ENCODE measurements at regions not wholly inside any gene's neighbourhood (a gene's known extent, or its start where the extent isn't known, plus 50 kb on each side); places are given as distances from the start of the nearest gene placed in this dataset.

DNA sequence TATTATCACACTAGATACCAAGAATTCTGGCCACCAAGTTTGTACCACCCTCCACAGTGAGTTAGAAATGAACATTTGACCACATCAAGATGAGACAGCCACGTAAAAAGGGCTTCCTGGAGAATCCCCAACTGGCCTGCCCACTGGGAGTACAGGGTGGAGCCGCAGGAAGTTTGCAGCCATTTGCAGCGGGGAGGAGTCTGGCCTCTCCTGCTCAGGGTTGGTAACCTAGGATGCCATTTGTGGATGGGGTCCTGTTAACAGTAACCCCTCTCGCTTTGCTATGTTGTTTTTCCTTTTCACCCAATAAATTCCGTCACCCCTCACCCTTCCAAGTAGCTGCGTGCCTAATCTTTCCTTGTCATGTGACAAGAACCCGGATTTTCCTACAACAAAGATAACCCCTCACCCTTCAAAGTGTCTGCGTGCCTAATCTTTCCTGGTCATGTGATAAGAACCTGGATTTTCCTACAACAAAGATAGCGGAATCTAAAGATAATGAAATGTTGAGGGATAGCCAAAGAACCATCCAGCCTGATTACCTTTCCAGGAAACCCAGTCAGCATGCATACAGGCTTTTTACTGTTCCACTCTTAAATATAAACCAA is 245.4 kb downstream of the NAF1 start:
- TF ChIP-seq, protein P1, sequence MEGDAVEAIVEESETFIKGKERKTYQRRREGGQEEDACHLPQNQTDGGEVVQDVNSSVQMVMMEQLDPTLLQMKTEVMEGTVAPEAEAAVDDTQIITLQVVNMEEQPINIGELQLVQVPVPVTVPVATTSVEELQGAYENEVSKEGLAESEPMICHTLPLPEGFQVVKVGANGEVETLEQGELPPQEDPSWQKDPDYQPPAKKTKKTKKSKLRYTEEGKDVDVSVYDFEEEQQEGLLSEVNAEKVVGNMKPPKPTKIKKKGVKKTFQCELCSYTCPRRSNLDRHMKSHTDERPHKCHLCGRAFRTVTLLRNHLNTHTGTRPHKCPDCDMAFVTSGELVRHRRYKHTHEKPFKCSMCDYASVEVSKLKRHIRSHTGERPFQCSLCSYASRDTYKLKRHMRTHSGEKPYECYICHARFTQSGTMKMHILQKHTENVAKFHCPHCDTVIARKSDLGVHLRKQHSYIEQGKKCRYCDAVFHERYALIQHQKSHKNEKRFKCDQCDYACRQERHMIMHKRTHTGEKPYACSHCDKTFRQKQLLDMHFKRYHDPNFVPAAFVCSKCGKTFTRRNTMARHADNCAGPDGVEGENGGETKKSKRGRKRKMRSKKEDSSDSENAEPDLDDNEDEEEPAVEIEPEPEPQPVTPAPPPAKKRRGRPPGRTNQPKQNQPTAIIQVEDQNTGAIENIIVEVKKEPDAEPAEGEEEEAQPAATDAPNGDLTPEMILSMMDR (IDR thresholded peaks at IDR 0.05; ENCODE audit: insufficient read depth, low read depth, low read length, missing control alignments) = no peak

DNA sequence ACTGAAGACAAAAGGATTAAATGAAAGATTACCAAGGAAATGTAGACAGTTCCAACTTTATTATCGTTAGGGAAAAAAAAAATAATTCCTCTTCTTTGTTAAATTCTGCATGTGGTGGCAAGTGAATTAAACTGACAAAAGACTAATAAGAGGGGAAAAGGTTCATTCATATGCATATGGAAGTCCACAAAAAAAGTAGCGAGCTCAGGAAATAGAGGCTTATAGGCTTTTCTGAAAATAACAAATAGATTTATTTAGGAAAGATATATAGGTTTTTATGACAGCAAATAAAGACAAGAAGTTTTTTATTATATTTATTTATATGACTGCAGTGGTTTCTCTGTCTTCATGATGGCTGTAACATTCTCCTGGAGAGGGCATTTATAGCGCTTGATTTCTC is 246.0 kb downstream of the NAF1 start:
- H3K4me3 ChIP-seq (ENCODE audit: low read depth, low read length) = no peak overlapping the region
- TF ChIP-seq, protein P1 (IDR thresholded peaks at IDR 0.05; ENCODE audit: insufficient read depth, low read depth, low read length, missing control alignments) = no peak
- DNase-seq (ENCODE audit: low read depth) = no peak

More for the DNA sequence above, 245.4 kb downstream of the NAF1 start:
- DNase-seq (ENCODE audit: low read depth) = no peak
- H3K4me3 ChIP-seq (ENCODE audit: low read depth, low read length) = no peak overlapping the region

DNA sequence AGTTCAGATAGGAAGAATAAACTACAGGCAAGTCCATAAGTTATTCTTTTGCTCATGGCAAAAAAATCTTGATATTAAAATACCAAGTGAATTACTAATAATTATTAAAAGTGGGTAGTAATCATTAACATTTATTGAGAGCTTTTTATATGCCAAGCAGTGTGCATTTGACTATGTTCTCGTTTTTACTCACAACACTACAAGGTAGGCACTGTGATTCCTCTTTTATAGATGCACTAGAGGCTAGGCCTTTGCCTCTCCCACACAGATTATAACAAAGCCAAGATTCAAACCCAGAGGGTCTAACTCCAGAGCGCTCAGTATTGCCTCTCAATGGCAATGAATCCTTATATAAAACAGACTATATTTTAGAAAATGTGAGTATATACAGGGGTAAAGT is 254.2 kb downstream of the NAF1 start:
- TF ChIP-seq, protein P1 (IDR thresholded peaks at IDR 0.05; ENCODE audit: insufficient read depth, low read depth, low read length, missing control alignments) = no peak
- no peak overlapping the region for H3K4me3 ChIP-seq (ENCODE audit: low read depth, low read length)
- no peak for DNase-seq (ENCODE audit: low read depth)

DNA sequence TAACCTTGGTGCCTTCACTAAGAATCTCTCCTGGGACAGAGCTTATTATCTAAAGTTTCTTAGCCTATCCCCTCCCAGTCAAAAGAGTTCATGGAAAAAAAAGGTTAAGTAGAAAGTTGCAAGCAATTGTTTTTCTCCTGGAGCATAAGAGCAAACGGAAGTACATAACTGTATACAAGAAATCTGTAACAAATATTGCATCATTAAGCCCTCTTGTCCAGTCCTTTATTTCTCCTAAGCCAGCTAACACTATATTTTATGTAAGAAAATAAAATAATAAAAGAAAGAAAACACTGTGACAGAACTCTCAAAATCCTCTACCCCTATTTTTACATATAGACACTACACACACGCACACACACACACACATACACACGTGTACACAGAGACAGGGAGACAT is 255.3 kb downstream of the NAF1 start:
- TF ChIP-seq, protein P1 (IDR thresholded peaks at IDR 0.05; ENCODE audit: insufficient read depth, low read depth, low read length, missing control alignments) = no peak
- no peak overlapping the region for H3K4me3 ChIP-seq (ENCODE audit: low read depth, low read length)
- DNase-seq (ENCODE audit: low read depth) = no peak

DNA sequence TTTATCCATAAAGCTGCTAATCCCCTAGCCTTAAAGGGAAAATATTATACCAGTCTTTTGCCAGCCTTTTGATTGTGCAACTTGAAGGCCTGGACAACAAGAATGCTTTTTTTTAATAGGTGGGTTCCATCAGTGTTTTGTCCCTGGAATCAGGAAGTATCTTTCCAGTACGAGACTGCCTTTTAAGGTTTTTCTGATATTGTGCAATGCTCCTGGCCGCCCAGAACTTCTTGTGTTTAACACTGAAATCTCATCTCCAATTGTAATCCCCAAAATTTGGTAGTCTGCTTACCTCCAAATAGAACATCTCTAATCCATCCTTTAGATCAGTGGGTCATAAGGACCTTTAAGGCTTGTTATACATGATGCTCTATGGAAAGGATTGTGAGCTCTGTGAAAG is 256.7 kb downstream of the NAF1 start:
- DNase-seq (ENCODE audit: low read depth) = no peak
- TF ChIP-seq, protein P1 (IDR thresholded peaks at IDR 0.05; ENCODE audit: insufficient read depth, low read depth, low read length, missing control alignments) = no peak
- H3K4me3 ChIP-seq (ENCODE audit: low read depth, low read length) = no peak overlapping the region

DNA sequence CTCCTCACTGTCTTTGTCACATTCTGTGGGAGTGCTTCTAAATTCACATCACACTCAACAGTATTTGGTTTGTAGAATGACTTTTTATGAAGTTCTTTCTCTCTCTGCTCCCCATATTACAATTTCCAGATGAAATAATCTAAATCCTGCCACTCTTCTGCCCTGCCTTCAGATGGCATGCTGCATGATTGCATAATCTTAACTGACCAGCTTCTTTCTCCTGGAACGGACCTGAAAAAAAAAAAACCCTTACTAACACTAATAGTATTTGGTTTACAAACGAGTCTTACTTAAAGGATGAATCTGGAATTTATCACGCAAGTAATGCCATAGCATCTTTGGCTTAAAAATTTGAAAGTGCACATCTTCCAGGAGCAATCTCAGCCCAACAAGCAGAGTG is 272.3 kb downstream of the NAF1 start:
- no peak for DNase-seq (ENCODE audit: low read depth)
- TF ChIP-seq, protein P1 (IDR thresholded peaks at IDR 0.05; ENCODE audit: insufficient read depth, low read depth, low read length, missing control alignments) = no peak
- no peak overlapping the region for H3K4me3 ChIP-seq (ENCODE audit: low read depth, low read length)

Data from GM12865 (cell line).